Epithelial cell of esophagus (primary cell): ENCODE measurements at regions not wholly inside any gene's neighbourhood (a gene's known extent, or its start where the extent isn't known, plus 50 kb on each side); places are given as distances from the start of the nearest gene placed in this dataset.

Source experiments
- DNase-seq: peaks from one replicate; pipeline ENCODE4 v3.0.0; 2010; ENCODE audit warnings: low read depth
- H3K4me3 ChIP-seq: 2 replicates; pipeline ENCODE4 v1.5.1; 2011; ENCODE audit warnings: mild to moderate bottlenecking, low read length, control low read depth
- TF ChIP-seq, protein P1 (sequence below): IDR thresholded peaks from 2 replicates; pipeline ENCODE4 v1.5.1; 2011; ENCODE audit warnings: low read depth, mild to moderate bottlenecking, low read length, control low read depth, inconsistent platforms; ENCODE audit not compliant: insufficient read depth; ENCODE audit errors: missing control alignments

DNA sequence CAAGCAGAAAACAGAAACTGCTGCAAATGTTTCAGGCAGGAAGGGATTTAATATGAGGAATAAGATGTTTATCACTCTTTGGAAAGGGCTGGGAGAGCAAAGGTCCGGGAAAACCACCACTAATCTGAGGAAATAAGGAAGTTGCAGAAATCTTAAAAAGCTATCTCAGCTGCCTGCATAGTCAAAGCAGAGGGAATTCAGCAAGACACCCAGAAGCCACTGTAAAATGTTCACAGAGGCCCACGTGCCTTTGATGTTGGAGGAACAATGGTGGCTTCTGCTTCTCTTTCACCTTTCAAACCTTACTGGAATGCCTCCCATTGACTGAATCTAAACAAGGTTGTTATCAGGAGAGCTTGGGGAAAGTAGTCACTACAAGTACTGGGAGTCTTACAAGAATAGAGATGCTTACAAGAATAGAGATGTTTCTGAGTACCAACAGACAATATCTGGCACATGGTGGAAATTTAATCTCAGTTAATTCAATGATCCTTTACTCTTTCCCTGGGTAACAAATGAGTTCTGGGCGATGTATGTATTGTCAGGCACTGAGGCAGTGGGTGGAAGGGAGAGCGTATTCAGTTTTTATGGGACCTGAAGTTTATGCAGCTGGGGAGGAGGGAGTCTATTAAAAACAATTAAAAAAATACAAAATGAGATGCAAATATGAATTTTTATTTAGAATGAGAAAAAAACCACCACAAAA lies 56.1 kb upstream of the MED13 start:
- H3K4me3 ChIP-seq = no peak overlapping the region
- TF ChIP-seq, protein P1, sequence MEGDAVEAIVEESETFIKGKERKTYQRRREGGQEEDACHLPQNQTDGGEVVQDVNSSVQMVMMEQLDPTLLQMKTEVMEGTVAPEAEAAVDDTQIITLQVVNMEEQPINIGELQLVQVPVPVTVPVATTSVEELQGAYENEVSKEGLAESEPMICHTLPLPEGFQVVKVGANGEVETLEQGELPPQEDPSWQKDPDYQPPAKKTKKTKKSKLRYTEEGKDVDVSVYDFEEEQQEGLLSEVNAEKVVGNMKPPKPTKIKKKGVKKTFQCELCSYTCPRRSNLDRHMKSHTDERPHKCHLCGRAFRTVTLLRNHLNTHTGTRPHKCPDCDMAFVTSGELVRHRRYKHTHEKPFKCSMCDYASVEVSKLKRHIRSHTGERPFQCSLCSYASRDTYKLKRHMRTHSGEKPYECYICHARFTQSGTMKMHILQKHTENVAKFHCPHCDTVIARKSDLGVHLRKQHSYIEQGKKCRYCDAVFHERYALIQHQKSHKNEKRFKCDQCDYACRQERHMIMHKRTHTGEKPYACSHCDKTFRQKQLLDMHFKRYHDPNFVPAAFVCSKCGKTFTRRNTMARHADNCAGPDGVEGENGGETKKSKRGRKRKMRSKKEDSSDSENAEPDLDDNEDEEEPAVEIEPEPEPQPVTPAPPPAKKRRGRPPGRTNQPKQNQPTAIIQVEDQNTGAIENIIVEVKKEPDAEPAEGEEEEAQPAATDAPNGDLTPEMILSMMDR = no peak
- no peak for DNase-seq

DNA sequence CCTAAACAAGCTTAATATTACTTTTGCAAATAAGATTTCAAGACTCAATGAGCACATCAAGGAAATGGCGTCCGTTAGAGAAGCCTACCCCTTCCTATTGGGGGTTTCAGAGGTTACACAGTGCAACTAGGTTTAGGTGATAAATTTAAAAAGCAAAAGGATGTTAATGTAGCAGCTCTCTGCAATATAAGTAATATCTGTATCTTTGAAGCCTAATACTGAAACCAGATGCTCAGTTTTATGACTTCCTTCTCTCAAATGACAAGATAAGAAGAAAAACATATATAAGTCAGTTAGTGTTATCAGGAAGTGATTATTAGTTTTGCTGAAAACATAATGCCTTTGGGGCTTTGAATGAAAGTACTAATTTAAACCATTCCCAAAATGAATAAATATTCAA lies 54.3 kb upstream of the MED13 start:
- TF ChIP-seq, protein P1 = no peak
- no peak overlapping the region for H3K4me3 ChIP-seq
- DNase-seq = no peak
